ENCODE measurements at regions not wholly inside any gene's neighbourhood (a gene's known extent, or its start where the extent isn't known, plus 50 kb on each side); places are given as distances from the start of the nearest gene placed in this dataset.

DNA sequence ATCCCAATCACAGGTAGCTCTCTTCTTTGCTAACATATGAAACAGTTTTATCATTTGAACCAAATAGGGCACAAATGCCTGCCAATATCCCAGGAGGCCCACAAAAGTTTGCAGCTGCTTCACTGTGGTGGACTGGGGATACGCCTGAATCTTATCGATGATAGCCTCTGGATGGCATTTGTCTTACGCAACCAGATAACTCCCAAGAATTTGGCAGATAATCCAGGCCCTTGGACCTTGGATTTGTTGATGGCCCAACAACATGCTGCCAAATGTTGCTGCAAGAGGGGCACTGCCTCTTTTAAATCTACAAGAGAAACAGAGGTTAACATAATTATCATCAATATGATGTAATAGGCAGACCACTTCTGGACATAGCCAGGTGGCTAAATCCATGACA, 587.1 kb upstream of the LRRTM4 start:
- ATAC-seq, result no peak
- no peak for TF ChIP-seq ZFP3 (CRISPR knock-in tag; IDR thresholded peaks at IDR 0.05)
- no peak for TF ChIP-seq GLIS3 (CRISPR knock-in tag; IDR thresholded peaks at IDR 0.05)
- no peak for TF ChIP-seq TOX (CRISPR knock-in tag; IDR thresholded peaks at IDR 0.05; ENCODE audit: borderline replicate concordance)
- no peak for TF ChIP-seq PPARA (CRISPR knock-in tag; IDR thresholded peaks at IDR 0.05; ENCODE audit: borderline replicate concordance)
- TF ChIP-seq ZNF565 (CRISPR knock-in tag; conservative IDR thresholded peaks at IDR 0.05; ENCODE audit: low read depth), result no peak
- no peak for TF ChIP-seq ISL1 (CRISPR knock-in tag; IDR thresholded peaks at IDR 0.05)
- TF ChIP-seq SNAI2 (CRISPR knock-in tag; IDR thresholded peaks at IDR 0.05), result no peak
- no peak for TF ChIP-seq BACH2 (CRISPR knock-in tag; IDR thresholded peaks at IDR 0.05; ENCODE audit: borderline replicate concordance)
- no peak for TF ChIP-seq ARNTL (CRISPR knock-in tag; IDR thresholded peaks at IDR 0.05; ENCODE audit: borderline replicate concordance, low read depth)

GRCh38 chr2:78115291-78115690, 593.1 kb upstream of the LRRTM4 start:
- TF ChIP-seq TOX (CRISPR knock-in tag; IDR thresholded peaks at IDR 0.05; ENCODE audit: borderline replicate concordance) (no peak), SNAI2 (CRISPR knock-in tag; IDR thresholded peaks at IDR 0.05) (no peak), CSRNP3 (CRISPR knock-in tag; IDR thresholded peaks at IDR 0.05) (no peak), TCF4 (CRISPR knock-in tag; IDR thresholded peaks at IDR 0.05; ENCODE audit: borderline replicate concordance) (no peak), ESRRG (CRISPR knock-in tag; IDR thresholded peaks at IDR 0.05) (no peak), PATZ1 (CRISPR knock-in tag; IDR thresholded peaks at IDR 0.05; ENCODE audit: borderline replicate concordance) (no peak)
- no peak for ATAC-seq

GRCh38 chr2:78118037-78118436, 595.9 kb upstream of the LRRTM4 start:
- no peak for ATAC-seq
- TF ChIP-seq ZNF565 (CRISPR knock-in tag; conservative IDR thresholded peaks at IDR 0.05; ENCODE audit: low read depth), result no peak
- no peak for TF ChIP-seq SNAI2 (CRISPR knock-in tag; IDR thresholded peaks at IDR 0.05)
- TF ChIP-seq PPARA (CRISPR knock-in tag; IDR thresholded peaks at IDR 0.05; ENCODE audit: borderline replicate concordance), result no peak
- TF ChIP-seq ZNF8 (CRISPR knock-in tag; IDR thresholded peaks at IDR 0.05), result no peak
- TF ChIP-seq ZFP30 (CRISPR knock-in tag; IDR thresholded peaks at IDR 0.05), result no peak
- TF ChIP-seq CSRNP3 (CRISPR knock-in tag; IDR thresholded peaks at IDR 0.05), result no peak
- no peak for TF ChIP-seq RARB (CRISPR knock-in tag; IDR thresholded peaks at IDR 0.05)
- no peak for TF ChIP-seq ZNF70 (CRISPR knock-in tag; IDR thresholded peaks at IDR 0.05)
- TF ChIP-seq, protein P1, sequence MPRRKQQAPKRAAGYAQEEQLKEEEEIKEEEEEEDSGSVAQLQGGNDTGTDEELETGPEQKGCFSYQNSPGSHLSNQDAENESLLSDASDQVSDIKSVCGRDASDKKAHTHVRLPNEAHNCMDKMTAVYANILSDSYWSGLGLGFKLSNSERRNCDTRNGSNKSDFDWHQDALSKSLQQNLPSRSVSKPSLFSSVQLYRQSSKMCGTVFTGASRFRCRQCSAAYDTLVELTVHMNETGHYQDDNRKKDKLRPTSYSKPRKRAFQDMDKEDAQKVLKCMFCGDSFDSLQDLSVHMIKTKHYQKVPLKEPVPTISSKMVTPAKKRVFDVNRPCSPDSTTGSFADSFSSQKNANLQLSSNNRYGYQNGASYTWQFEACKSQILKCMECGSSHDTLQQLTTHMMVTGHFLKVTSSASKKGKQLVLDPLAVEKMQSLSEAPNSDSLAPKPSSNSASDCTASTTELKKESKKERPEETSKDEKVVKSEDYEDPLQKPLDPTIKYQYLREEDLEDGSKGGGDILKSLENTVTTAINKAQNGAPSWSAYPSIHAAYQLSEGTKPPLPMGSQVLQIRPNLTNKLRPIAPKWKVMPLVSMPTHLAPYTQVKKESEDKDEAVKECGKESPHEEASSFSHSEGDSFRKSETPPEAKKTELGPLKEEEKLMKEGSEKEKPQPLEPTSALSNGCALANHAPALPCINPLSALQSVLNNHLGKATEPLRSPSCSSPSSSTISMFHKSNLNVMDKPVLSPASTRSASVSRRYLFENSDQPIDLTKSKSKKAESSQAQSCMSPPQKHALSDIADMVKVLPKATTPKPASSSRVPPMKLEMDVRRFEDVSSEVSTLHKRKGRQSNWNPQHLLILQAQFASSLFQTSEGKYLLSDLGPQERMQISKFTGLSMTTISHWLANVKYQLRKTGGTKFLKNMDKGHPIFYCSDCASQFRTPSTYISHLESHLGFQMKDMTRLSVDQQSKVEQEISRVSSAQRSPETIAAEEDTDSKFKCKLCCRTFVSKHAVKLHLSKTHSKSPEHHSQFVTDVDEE (CRISPR knock-in tag; IDR thresholded peaks at IDR 0.05), result no peak
- no peak for TF ChIP-seq OSR1 (CRISPR knock-in tag; IDR thresholded peaks at IDR 0.05)
- no peak for TF ChIP-seq ARNTL (CRISPR knock-in tag; IDR thresholded peaks at IDR 0.05; ENCODE audit: borderline replicate concordance, low read depth)

DNA sequence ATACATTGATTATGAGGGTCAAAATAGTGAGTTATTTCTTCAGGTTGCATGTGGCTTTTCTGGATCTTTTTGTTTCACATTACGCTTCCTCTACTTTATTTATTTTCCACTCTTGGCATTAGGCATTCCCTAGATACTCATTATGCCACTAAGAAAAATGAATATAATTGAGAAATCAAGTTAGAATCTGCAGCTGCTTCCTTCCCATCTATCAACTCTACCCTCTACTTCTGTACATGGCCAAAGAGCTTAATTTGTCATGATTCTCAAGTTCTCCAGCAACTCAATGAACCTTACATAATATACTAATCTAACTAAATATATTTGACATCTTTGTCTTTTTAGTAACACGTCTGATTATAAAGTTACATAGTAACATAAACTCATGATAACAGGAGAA, 598.1 kb upstream of the LRRTM4 start:
- no peak for ATAC-seq
- TF ChIP-seq POU6F1 (CRISPR knock-in tag; IDR thresholded peaks at IDR 0.05; ENCODE audit: borderline replicate concordance, low read depth) (no peak), CSRNP3 (CRISPR knock-in tag; IDR thresholded peaks at IDR 0.05) (no peak)

All from SK-N-SH treated with all-trans-retinoic acid at 6 μM for 48 hours (cell line).